ENCODE measurements at regions not wholly inside any gene's neighbourhood (a gene's known extent, or its start where the extent isn't known, plus 50 kb on each side); places are given as distances from the start of the nearest gene placed in this dataset.

DNA sequence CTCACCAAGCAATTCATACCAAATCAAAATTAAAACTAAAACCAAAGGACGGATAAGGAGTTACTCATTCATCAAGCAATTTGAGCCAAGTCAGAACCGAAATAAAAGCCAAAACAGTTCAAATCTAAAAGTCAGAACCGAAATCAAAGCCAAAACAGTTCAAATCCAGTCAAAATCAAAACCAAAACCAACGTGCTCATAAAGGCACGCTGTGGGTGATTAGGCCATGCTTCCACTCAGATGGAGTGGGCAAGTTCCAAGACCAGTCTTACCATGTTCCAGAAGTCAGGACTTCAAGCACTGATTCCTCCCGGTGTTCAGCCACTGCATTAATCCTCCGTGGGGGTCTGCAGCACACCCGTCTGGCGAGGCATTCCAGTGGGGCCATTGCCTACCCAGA, 409.3 kb downstream of the TGFB2 start:
- no peak for DNase-seq (ENCODE audit: low read depth)

- no peak for DNase-seq (ENCODE audit: low read depth)
These were observed 410.0 kb downstream of the TGFB2 start for GRCh38 chr1:218755128-218755527.

DNA sequence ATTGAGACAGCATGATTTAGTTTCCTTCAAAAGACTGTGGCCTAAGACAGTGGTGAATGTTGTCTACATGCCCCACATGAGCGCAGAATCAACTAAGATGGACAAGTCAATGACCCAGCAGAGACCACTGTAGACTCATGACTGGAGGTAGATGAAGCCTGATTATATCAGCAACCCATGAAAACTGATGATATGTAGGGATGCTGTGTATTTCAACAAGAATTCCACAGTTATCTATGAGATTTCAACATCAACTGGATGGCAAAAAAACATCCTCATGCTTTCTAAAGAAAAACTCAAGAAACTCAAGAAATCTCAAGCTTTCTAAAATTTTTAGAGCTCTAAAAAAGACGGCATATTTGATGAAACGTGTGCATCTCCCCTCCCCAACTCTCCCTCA, 413.9 kb upstream of the LYPLAL1 start:
- DNase-seq (ENCODE audit: low read depth), result no peak

DNA sequence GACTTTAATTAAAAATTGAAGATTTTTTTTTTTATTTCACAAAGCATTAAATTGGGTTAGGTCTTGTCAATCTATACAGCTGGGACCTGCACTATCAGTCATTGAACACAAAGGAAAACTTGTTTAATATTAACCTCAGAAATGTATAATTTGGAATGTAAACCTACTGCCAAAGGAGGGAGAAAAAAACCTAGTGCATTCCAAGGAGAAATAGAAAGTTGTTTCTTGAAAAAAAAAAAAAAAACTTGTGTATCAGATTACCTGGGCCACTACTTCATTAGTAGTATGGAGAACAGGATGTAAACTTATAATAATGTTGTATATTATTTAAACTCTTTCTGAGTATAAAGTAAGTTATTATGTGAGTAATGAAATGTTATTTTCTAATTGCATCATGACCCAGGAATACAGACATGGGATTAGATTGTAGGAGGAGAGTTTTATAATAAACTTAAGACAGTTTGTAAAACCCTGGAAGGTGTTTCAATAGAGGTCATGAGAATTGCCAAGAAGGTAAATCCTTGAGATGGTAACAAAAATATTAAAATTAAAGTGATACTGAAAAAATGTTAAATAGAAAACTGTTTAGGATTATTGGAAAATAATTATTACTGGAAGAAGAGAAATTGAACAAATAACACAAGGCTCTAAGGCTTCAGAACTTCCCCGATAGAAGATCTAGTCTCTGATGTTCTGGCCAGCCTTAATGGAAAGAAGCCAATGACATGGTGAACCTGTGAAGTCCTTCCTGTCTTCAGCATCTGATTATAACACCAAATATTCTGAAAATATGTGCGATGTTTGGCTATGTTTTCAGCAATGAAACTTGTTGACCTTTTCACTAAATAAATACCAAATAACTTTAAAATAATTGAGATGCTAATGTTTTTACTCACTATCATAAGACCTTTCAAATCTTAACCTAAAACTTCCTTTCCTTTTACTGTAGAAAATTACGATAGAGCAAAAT, 412.8 kb upstream of the LYPLAL1 start:
- no peak for DNase-seq (ENCODE audit: low read depth)

DNA sequence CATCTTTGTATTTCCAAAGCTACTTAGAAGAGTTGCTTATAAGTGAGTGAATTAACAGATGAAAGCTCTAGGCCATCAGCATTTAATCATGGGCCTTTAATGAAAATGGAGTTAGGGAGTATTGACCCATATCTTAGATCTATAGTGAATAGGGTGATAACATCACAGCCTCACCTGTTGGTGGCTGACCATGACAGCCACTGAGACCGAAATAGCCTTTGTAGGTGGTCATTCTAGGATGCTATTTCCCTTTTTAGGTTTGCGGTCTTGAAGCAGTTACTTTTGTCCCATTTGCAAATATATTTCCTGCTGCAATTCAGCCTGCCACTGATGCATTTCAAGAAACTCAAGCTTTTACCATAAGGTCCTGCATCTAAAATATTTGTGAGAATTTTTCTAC, 410.1 kb upstream of the LYPLAL1 start:
- DNase-seq (ENCODE audit: low read depth), result no peak

- no peak for DNase-seq (ENCODE audit: low read depth)
These were observed 407.9 kb upstream of the LYPLAL1 start for GRCh38 chr1:218765753-218766152.

GRCh38 chr1:218771931-218772330, 401.7 kb upstream of the LYPLAL1 start:
- no peak for DNase-seq (ENCODE audit: low read depth)

DNA sequence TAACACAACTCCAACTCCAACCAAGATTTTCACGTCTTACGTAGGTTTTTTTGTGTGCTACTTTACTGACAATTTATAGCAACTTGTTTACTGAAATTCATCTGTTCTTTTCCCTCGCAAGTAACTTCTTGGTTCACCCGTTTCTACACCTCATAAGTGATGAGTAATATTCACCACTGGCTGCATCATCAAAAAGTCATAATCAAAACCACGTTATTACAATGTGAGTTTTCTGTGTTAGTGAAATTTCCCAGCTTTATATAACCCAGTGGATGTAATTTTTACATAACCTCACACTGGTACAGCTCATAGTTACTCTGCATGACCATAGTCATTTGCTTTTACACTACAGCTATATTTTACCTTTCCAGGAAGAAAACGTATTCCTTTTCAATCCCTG, 401.1 kb upstream of the LYPLAL1 start:
- DNase-seq (ENCODE audit: low read depth), result peak; percentile 18

DNA sequence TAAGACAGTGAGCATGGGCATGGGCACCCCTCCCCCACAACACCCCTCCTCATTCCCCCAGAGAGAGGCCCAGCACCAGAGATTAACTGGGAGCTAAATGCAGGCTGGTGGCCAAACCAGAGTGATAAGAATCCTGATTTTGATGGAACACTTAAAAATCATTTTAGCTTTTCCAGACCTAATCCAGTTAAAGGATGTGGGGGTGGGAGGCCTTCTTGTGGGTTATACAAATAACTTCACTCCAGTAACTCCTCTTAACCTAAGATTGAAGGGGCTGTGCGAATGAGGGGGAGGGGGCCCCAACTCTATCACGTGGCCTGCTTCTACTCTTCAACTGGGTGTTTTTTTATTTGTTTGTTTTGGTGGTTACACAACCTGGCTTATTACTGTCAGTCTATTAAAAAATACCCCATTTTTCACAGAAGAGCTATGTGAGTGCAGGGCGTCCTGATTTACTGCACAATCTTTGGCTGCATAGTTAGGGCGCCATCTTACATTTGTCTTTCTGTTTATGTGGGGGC, 398.1 kb upstream of the LYPLAL1 start:
- no peak for DNase-seq (ENCODE audit: low read depth)

DNA sequence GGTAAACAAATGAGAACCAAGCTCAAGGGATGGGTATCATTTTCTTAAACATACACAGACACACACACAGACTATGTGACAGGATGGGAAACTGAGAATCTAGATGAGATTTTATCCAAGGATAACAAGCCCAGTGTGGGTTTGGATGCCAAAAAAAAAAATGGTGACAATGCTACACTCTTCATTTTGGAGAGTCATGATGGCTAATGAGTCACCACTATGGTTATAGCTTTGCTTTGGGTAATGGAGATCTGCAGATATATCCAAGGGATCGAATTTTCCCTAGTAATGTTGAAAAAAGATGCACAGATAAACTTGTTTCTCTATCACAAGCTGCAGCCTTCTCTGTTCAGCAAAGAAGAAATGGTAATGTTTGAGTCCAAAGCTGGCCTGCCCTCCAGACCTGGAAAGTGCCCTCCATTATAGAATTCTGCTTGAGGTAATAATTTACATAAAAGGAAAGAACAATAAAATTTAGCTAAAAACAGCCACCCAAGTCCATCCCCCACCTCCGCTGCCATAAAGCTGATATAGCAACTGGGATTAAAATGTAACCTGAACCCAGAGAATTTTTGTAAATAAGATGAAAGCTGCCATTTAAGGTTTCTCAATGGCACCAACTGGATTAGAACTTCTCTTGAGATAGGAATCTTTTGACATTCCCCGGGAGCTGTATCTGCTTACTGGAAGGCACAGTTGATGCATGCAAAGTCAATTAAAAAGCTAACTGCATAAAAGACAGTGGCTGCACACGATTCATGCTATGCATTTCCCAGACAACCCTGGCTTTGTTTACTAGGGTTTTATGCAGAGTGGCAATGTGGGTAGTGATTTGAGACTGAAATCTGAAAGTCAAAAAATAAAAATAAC, 395.2 kb upstream of the LYPLAL1 start:
- DNase-seq (ENCODE audit: low read depth), result peak; percentile 9

GRCh38 chr1:218779341-218780100, 394.2 kb upstream of the LYPLAL1 start:
- DNase-seq (ENCODE audit: low read depth), result no peak

GRCh38 chr1:218783131-218783530, 390.5 kb upstream of the LYPLAL1 start:
- no peak for DNase-seq (ENCODE audit: low read depth)

DNA sequence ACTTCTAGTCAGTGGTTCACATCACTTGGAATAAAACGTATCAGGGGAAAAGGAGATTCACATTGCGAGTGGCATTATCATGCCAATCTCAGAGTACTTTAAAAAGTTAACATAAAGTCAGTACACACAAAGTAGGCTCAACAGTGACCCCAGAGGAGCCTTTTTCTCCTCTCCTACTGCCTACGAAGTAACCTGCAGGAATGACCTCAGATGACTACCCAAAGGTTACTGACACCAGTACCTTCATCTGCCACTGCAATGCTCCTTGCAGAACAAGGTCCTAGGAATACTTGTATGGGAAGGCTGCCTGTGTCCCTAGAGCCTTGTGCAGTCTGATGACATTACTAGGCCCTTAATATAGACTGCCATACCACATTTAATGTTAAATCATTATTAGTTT, 389.8 kb upstream of the LYPLAL1 start:
- DNase-seq (ENCODE audit: low read depth), result no peak

- DNase-seq (ENCODE audit: low read depth), result peak; percentile 56
These were observed 387.8 kb upstream of the LYPLAL1 start for GRCh38 chr1:218785928-218786327.

- DNase-seq (ENCODE audit: low read depth), result no peak
These were observed 385.9 kb upstream of the LYPLAL1 start for GRCh38 chr1:218787826-218788225.

GRCh38 chr1:218796773-218797172, 376.9 kb upstream of the LYPLAL1 start:
- no peak for DNase-seq (ENCODE audit: low read depth)

GRCh38 chr1:218802799-218803198, 370.9 kb upstream of the LYPLAL1 start:
- DNase-seq (ENCODE audit: low read depth), result no peak

GRCh38 chr1:218803351-218803997, 370.2 kb upstream of the LYPLAL1 start:
- no peak for DNase-seq (ENCODE audit: low read depth)

- no peak for DNase-seq (ENCODE audit: low read depth)
These were observed 369.5 kb upstream of the LYPLAL1 start for GRCh38 chr1:218804014-218804785.

DNA sequence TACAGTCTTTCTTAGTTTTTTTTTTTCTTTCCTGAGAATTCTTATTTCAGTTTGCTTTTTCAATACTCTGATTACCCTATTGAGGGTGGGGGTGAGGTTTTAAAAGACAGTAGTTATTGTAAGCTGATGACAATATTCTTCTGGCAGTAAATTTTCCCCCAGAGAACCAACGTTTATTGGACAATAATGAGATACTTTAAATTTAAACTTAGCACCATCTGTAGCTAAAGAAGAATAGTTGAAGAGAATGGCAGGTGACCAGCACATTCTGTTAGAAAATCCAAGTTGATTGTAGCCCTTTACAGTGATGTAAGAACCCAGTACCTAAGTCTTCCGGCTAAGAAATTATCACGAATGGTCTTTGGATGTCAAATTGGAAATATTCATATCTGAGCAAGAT, 364.6 kb upstream of the LYPLAL1 start:
- no peak for DNase-seq (ENCODE audit: low read depth)
